Peyer's patch (tissue), 4 donors: ENCODE measurements at regions not wholly inside any gene's neighbourhood (a gene's known extent, or its start where the extent isn't known, plus 50 kb on each side); places are given as distances from the start of the nearest gene placed in this dataset.

Experiments used
- DNase-seq, 3 donors: peaks; one replicate each; pipeline ENCODE4 v3.0.0-alpha.2; 2017 to 2019
- H3K27ac ChIP-seq, 4 donors: fragments of 200-600 bp; sonication (generic); one replicate each; pipeline ENCODE4 v1.5.1; 2016 to 2019
- H3K27me3 ChIP-seq, 2 donors: fragments of 200-600 bp; sonication (generic); one replicate each; pipeline ENCODE4 v1.5.1; 2019
- H3K36me3 ChIP-seq, 3 donors: fragments of 200-600 bp; sonication (generic); one replicate each; pipeline ENCODE4 v1.5.1; 2016 to 2019
- H3K4me1 ChIP-seq, 4 donors: fragments of 200-600 bp; sonication (generic); one replicate each; pipeline ENCODE4 v1.5.1; 2016 to 2019
- H3K4me3 ChIP-seq, 4 donors: fragments of 200-600 bp; sonication (generic); 1 replicate in 3 of 4; 2 replicates in 1 of 4; pipeline ENCODE4 v1.5.1; 2016 to 2019; ENCODE audit warnings: mild to moderate bottlenecking in 1 of 4
- H3K9me3 ChIP-seq, 4 donors: fragments of 200-600 bp; sonication (generic); one replicate each; pipeline ENCODE4 v1.5.1; 2016 to 2019; ENCODE audit warnings: mild to moderate bottlenecking in 1 of 4
- CTCF ChIP-seq, 6 experiments: fragments of 450-650 bp in 4 of 6; fragments of 200-600 bp in 2 of 6; sonication (generic) in 1 of 6; IDR thresholded peaks; one replicate each; pipeline ENCODE4 v1.5.1; 2017 to 2019; ENCODE audit warnings: antibody characterized with exemption in 6 of 6, mild to moderate bottlenecking in 3 of 6, moderate library complexity in 1 of 6
- POLR2A ChIP-seq, 2 donors: fragments of 450-650 bp; IDR thresholded peaks; one replicate each; pipeline ENCODE4 v1.5.1; 2017; ENCODE audit warnings: antibody characterized with exemption in 2 of 2, mild to moderate bottlenecking in 2 of 2, moderate library complexity in 2 of 2

GRCh38 chr6:14380901-14381828 is 263.6 kb downstream of the CD83 start:
- Histone ChIP-seq H3K27me3 (no peaks in the 10 kb centered on the region), H3K9me3 (no peaks in the 10 kb centered on the region), H3K4me3 (no peak overlapping the region), H3K4me1 (no peaks in the 10 kb centered on the region), H3K27ac (no peak overlapping the region), H3K36me3 (no peaks in the 10 kb centered on the region)
- TF ChIP-seq CTCF (IDR thresholded peaks at IDR 0.05) (no peak), POLR2A (IDR thresholded peaks at IDR 0.05) (no peak)
- no peak for DNase-seq

- TF ChIP-seq CTCF (IDR thresholded peaks at IDR 0.05) (no peak), POLR2A (IDR thresholded peaks at IDR 0.05) (no peak)
- H3K27me3 ChIP-seq, result no peaks in the 10 kb centered on the region
- H3K36me3 ChIP-seq, result no peaks in the 10 kb centered on the region
- H3K4me3 ChIP-seq, result no peak overlapping the region
- no peaks in the 10 kb centered on the region for H3K4me1 ChIP-seq
- H3K27ac ChIP-seq, result no peak overlapping the region
- DNase-seq, result no peak
- no peaks in the 10 kb centered on the region for H3K9me3 ChIP-seq
Measured at GRCh38 chr6:14381829-14382677, 264.5 kb downstream of the CD83 start.

GRCh38 chr6:14382678-14383236 is 265.2 kb downstream of the CD83 start:
- H3K9me3 ChIP-seq, result no peaks in the 10 kb centered on the region
- H3K36me3 ChIP-seq, result no peaks in the 10 kb centered on the region
- no peak for TF ChIP-seq POLR2A (IDR thresholded peaks at IDR 0.05)
- no peak for TF ChIP-seq CTCF (IDR thresholded peaks at IDR 0.05)
- DNase-seq, result no peak
- H3K4me3 ChIP-seq, result no peak overlapping the region
- H3K4me1 ChIP-seq, result no peaks in the 10 kb centered on the region
- no peak overlapping the region for H3K27ac ChIP-seq
- no peaks in the 10 kb centered on the region for H3K27me3 ChIP-seq

- no peak for TF ChIP-seq POLR2A (IDR thresholded peaks at IDR 0.05)
- no peak for TF ChIP-seq CTCF (IDR thresholded peaks at IDR 0.05)
- no peaks in the 10 kb centered on the region for H3K36me3 ChIP-seq
- no peak for DNase-seq
Measured at GRCh38 chr6:14383393-14384174, 266.0 kb downstream of the CD83 start.

More at GRCh38 chr6:14383393-14384174, 266.0 kb downstream of the CD83 start:
- Histone ChIP-seq H3K27me3 (no peaks in the 10 kb centered on the region), H3K27ac (no peak overlapping the region), H3K4me1 (no peaks in the 10 kb centered on the region), H3K9me3 (no peaks in the 10 kb centered on the region), H3K4me3 (no peak overlapping the region)
